ENCODE measurements at regions not wholly inside any gene's neighbourhood (a gene's known extent, or its start where the extent isn't known, plus 50 kb on each side); places are given as distances from the start of the nearest gene placed in this dataset.

- DNase-seq (no peak), ATAC-seq (no peak)
- no peaks in the 10 kb centered on the region for H3K9me3 ChIP-seq
- H3K4me1 ChIP-seq: no peaks in the 10 kb centered on the region
- H3K4me3 ChIP-seq: no peak overlapping the region
- no peaks in the 10 kb centered on the region for H3K27me3 ChIP-seq (ENCODE audit: insufficient read depth in 3 of 3, low read length in 2 of 3)
- H3K36me3 ChIP-seq (ENCODE audit: insufficient read depth in 1 of 2, low read depth in 1 of 2): no peaks in the 10 kb centered on the region
- intact Hi-C loops (cut with DNase I): no loop called here
- 72 to 79% (median 75%) methylated on average over 3 of the region's 3 CpGs for WGBS, 3 donors
- H3K27ac ChIP-seq: no peak overlapping the region
- no peak for TF ChIP-seq CTCF (IDR thresholded peaks at IDR 0.05)
Measured at GRCh38 chr10:26952094-26952493, 91.3 kb upstream of the ABI1 start.

GRCh38 chr10:26951650-26952049, 90.9 kb upstream of the ABI1 start:
- TF ChIP-seq CTCF (IDR thresholded peaks at IDR 0.05): no peak
- Histone ChIP-seq H3K4me1 (no peaks in the 10 kb centered on the region), H3K4me3 (no peak overlapping the region), H3K27me3 (ENCODE audit: insufficient read depth in 3 of 3, low read length in 2 of 3) (no peaks in the 10 kb centered on the region), H3K9me3 (no peaks in the 10 kb centered on the region), H3K36me3 (ENCODE audit: insufficient read depth in 1 of 2, low read depth in 1 of 2) (no peaks in the 10 kb centered on the region), H3K27ac (no peak overlapping the region)
- DNase-seq: no peak
- no peak for ATAC-seq
- 86 to 100% (median 86%) methylated on average over 1 of the region's 1 CpG for WGBS, 3 donors
- intact Hi-C loops (cut with DNase I): no loop called here

GRCh38 chr10:26950934-26951333, 90.2 kb upstream of the ABI1 start:
- no peak for ATAC-seq
- no peak for TF ChIP-seq CTCF (IDR thresholded peaks at IDR 0.05)
- Histone ChIP-seq H3K9me3 (no peaks in the 10 kb centered on the region), H3K4me3 (no peak overlapping the region), H3K4me1 (no peaks in the 10 kb centered on the region), H3K27ac (no peak overlapping the region), H3K27me3 (ENCODE audit: insufficient read depth in 3 of 3, low read length in 2 of 3) (no peaks in the 10 kb centered on the region), H3K36me3 (ENCODE audit: insufficient read depth in 1 of 2, low read depth in 1 of 2) (no peaks in the 10 kb centered on the region)
- intact Hi-C loops (cut with DNase I): no loop called here
- no peak for DNase-seq

GRCh38 chr10:26946102-26946811, 85.5 kb upstream of the ABI1 start:
- no peak for DNase-seq
- Histone ChIP-seq H3K4me3 (peak overlapping the region; percentile 39), H3K4me1 (no peaks in the 10 kb centered on the region), H3K27me3 (ENCODE audit: insufficient read depth in 3 of 3, low read length in 2 of 3) (no peaks in the 10 kb centered on the region), H3K9me3 (no peaks in the 10 kb centered on the region), H3K27ac (no peak overlapping the region), H3K36me3 (ENCODE audit: insufficient read depth in 1 of 2, low read depth in 1 of 2) (no peaks in the 10 kb centered on the region)
- peak; percentile 42 to 72 (median 45) for ATAC-seq
- 34 to 42% (median 37%) methylated on average over 29 of the region's 29 CpGs for WGBS, 3 donors
- intact Hi-C loops (cut with DNase I): no loop called here
- TF ChIP-seq CTCF (IDR thresholded peaks at IDR 0.05): no peak
